PC-9 (cell line): ENCODE measurements at regions not wholly inside any gene's neighbourhood (a gene's known extent, or its start where the extent isn't known, plus 50 kb on each side); places are given as distances from the start of the nearest gene placed in this dataset.

Experiments
- CTCF ChIP-seq: fragments of 200-600 bp; sonication (generic); conservative IDR thresholded peaks from 2 replicates; pipeline ENCODE4 v1.6.1; 2017; ENCODE audit warnings: mixed run types, antibody characterized with exemption, mild to moderate bottlenecking, moderate library complexity
- EZH2 ChIP-seq: fragments of 200-600 bp; sonication (generic); IDR thresholded peaks from 2 replicates; pipeline ENCODE4 v1.8.0; 2017; ENCODE audit warnings: antibody characterized with exemption, low read depth

DNA sequence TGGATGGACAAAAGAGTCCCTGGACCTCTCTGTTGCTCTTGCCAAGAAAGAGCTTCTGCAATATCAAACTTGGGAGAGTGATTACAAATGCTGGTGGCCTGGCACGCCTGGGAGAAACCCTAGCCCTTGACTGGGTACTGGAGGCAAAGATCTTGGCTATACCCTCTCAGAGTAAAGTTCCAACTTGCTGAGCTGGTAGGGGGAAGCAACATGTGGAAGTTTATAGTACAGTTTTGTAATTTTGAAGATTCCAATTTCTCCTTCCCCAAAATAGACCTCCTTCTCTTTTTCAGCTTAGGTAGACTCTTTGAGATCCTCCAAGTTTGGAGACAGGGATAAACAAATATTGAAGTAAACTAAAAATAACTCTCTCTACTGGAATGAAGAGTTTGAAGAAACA lies 645.3 kb downstream of the NR4A2 start:
- TF ChIP-seq CTCF (no peak), EZH2 (no peak)
